Keratinocyte (primary cell): ENCODE measurements at regions not wholly inside any gene's neighbourhood (a gene's known extent, or its start where the extent isn't known, plus 50 kb on each side); places are given as distances from the start of the nearest gene placed in this dataset.

Source experiments
- EZH2 ChIP-seq: IDR thresholded peaks from one replicate; pipeline ENCODE4 v1.6.1; 2012; ENCODE audit warnings: inconsistent platforms, mild to moderate bottlenecking, low read length, moderate library complexity
- TF ChIP-seq, protein P1 (sequence below), 3 experiments: IDR thresholded peaks in 1 of 3; conservative IDR thresholded peaks in 1 of 3; optimal IDR thresholded peaks in 1 of 3; 2 replicates in 2 of 3; 3 replicates in 1 of 3; pipeline versions ENCODE3 to v1.5.1; 2011; ENCODE audit warnings: low read length in 3 of 3, mild to moderate bottlenecking in 3 of 3, moderate library complexity in 2 of 3, control low read depth in 1 of 3, inconsistent platforms in 1 of 3; ENCODE audit not compliant: insufficient read depth in 2 of 3; ENCODE audit errors: extremely low read depth in 1 of 3

DNA sequence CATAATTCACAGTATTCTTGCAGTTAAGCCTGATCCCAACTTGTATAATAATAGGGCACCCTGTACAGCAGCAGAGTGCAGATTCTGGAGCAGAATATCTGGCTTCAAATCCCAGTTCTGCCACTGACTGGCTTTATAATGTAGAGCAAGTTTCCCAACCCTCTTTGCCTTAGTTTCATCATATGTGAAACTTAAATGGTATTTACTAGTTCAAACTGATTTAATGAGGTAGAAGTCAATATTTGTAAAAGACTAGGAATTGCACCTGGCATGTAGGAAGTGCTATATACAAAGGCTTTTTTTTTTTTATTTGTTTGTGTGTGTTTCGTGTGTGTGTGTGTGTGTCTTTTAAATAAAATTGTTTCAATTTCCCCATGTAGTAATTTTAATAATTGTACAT is 125.9 kb downstream of the CCER1 start:
- TF ChIP-seq EZH2: no peak
- TF ChIP-seq, protein P1, sequence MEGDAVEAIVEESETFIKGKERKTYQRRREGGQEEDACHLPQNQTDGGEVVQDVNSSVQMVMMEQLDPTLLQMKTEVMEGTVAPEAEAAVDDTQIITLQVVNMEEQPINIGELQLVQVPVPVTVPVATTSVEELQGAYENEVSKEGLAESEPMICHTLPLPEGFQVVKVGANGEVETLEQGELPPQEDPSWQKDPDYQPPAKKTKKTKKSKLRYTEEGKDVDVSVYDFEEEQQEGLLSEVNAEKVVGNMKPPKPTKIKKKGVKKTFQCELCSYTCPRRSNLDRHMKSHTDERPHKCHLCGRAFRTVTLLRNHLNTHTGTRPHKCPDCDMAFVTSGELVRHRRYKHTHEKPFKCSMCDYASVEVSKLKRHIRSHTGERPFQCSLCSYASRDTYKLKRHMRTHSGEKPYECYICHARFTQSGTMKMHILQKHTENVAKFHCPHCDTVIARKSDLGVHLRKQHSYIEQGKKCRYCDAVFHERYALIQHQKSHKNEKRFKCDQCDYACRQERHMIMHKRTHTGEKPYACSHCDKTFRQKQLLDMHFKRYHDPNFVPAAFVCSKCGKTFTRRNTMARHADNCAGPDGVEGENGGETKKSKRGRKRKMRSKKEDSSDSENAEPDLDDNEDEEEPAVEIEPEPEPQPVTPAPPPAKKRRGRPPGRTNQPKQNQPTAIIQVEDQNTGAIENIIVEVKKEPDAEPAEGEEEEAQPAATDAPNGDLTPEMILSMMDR (optimal IDR thresholded peaks at IDR 0.05 in 1 of 3, IDR thresholded peaks at IDR 0.05 in 1 of 3, conservative IDR thresholded peaks at IDR 0.05 in 1 of 3; ENCODE audit: extremely low read depth in 1 of 3, insufficient read depth in 2 of 3, low read length in 3 of 3): no peak
